Activated CD4-positive, alpha-beta memory T cell treated with anti-CD3 and anti-CD28 coated beads, Interleukin-2, amount 10 ng/mL, durations not matched to agents 7 days and 5 days (primary cell): ENCODE measurements at regions not wholly inside any gene's neighbourhood (a gene's known extent, or its start where the extent isn't known, plus 50 kb on each side); places are given as distances from the start of the nearest gene placed in this dataset.
A peak's percentile ranks its signal among the peaks of the same experiment; 100 is the strongest.

Experiments
- CTCF ChIA-PET: fragments of 350-600 bp; sonication (Branson Sonifier 250); formaldehyde crosslinking; loops from one replicate; lab custom pipeline; 2021; ENCODE audit warnings: antibody characterized with exemption, inconsistent platforms; lab: Charles Lee
- POLR2A ChIA-PET: fragments of 350-600 bp; sonication (Branson Sonifier 250); formaldehyde crosslinking; loops from one replicate; lab custom pipeline; 2021; ENCODE audit warnings: antibody characterized with exemption; lab: Charles Lee
- DNase-seq: peaks from one replicate; pipeline ENCODE4 v3.0.0-alpha.2; 2020
- H3K27ac Mint-ChIP-seq: one replicate; pipeline ENCODE4 v1.8.0; 2021; ENCODE audit warnings: mild to moderate bottlenecking, mixed read lengths
- H3K27me3 Mint-ChIP-seq: one replicate; pipeline ENCODE4 v1.8.0; 2021; ENCODE audit warnings: mixed read lengths
- H3K36me3 Mint-ChIP-seq: one replicate; pipeline ENCODE4 v1.8.0; 2021; ENCODE audit warnings: low read depth, mixed read lengths
- H3K4me1 Mint-ChIP-seq: one replicate; pipeline ENCODE4 v1.8.0; 2021; ENCODE audit warnings: mixed read lengths
- H3K4me3 Mint-ChIP-seq: one replicate; pipeline ENCODE4 v1.8.0; 2021; ENCODE audit warnings: mild to moderate bottlenecking, mixed read lengths
- H3K9me3 Mint-ChIP-seq: one replicate; pipeline ENCODE4 v1.8.0; 2021; ENCODE audit warnings: mixed read lengths

- Mint-ChIP-seq H3K4me1 (no peaks in the 10 kb centered on the region), H3K27ac (no peak overlapping the region), H3K27me3 (no peaks in the 10 kb centered on the region), H3K36me3 (no peaks in the 10 kb centered on the region), H3K9me3 (no peaks in the 10 kb centered on the region), H3K4me3 (no peak overlapping the region)
- CTCF ChIA-PET: no interaction called here
- DNase-seq: no peak
- POLR2A ChIA-PET: no interaction called here
Measured at GRCh38 chr5:50945139-50945538, 278.7 kb downstream of the PARP8 start.

- Mint-ChIP-seq H3K9me3 (no peaks in the 10 kb centered on the region), H3K36me3 (no peaks in the 10 kb centered on the region)
- CTCF ChIA-PET: no interaction called here
Measured at GRCh38 chr5:50947906-50948683, 281.7 kb downstream of the PARP8 start.

GRCh38 chr5:50953290-50953689 is 286.9 kb downstream of the PARP8 start:
- CTCF ChIA-PET: no interaction called here
- DNase-seq: no peak
- peaks cover 7% of the 10 kb centered on the region for H3K27me3 Mint-ChIP-seq
- POLR2A ChIA-PET: no interaction called here
- no peaks in the 10 kb centered on the region for H3K9me3 Mint-ChIP-seq
- no peaks in the 10 kb centered on the region for H3K36me3 Mint-ChIP-seq
- H3K4me1 Mint-ChIP-seq: no peaks in the 10 kb centered on the region
- no peak overlapping the region for H3K4me3 Mint-ChIP-seq
- H3K27ac Mint-ChIP-seq: no peak overlapping the region

More at GRCh38 chr5:50947906-50948683, 281.7 kb downstream of the PARP8 start:
- Mint-ChIP-seq H3K4me3 (no peak overlapping the region), H3K27me3 (peaks cover 1% of the 10 kb centered on the region), H3K4me1 (no peaks in the 10 kb centered on the region), H3K27ac (no peak overlapping the region)
- POLR2A ChIA-PET: no interaction called here
- no peak for DNase-seq

- H3K27ac Mint-ChIP-seq: no peak overlapping the region
- ChIA-PET CTCF (interaction anchor here (0.7 to 1.5 kb wide), 3 partner anchors 10 to 1703 kb away, joined by 3 to 4 read pairs (median 3); no protein-coding TSS in a partner anchor), POLR2A (no interaction called here)
- H3K4me3 Mint-ChIP-seq: no peak overlapping the region
- H3K4me1 Mint-ChIP-seq: peaks cover 5% of the 10 kb centered on the region
- H3K27me3 Mint-ChIP-seq: peaks cover 16% of the 10 kb centered on the region
- no peaks in the 10 kb centered on the region for H3K36me3 Mint-ChIP-seq
- H3K9me3 Mint-ChIP-seq: no peaks in the 10 kb centered on the region
- no peak for DNase-seq
Measured at GRCh38 chr5:50958852-50959457, 292.5 kb downstream of the PARP8 start.

GRCh38 chr5:50962934-50963872 is 296.8 kb downstream of the PARP8 start:
- CTCF ChIA-PET: interaction anchor here (0.8 to 1.7 kb wide), 10 partner anchors 9 to 1838 kb away, joined by 3 to 12 read pairs (median 4); partner anchors contain the start of gene ISL1
- H3K27ac Mint-ChIP-seq: no peak overlapping the region
- H3K4me1 Mint-ChIP-seq: peaks cover 36% of the 10 kb centered on the region
- H3K27me3 Mint-ChIP-seq: peaks cover 51% of the 10 kb centered on the region
- peak; percentile 73 for DNase-seq
- no peaks in the 10 kb centered on the region for H3K9me3 Mint-ChIP-seq
- peaks cover 2% of the 10 kb centered on the region for H3K36me3 Mint-ChIP-seq
- peak overlapping the region; percentile 60 for H3K4me3 Mint-ChIP-seq
- POLR2A ChIA-PET: no interaction called here

- H3K9me3 Mint-ChIP-seq: no peaks in the 10 kb centered on the region
- ChIA-PET POLR2A (no interaction called here), CTCF (interaction anchor here (0.8 to 1.7 kb wide), 9 partner anchors 8 to 1837 kb away, joined by 3 to 12 read pairs (median 4); partner anchors contain the start of gene ISL1)
- peaks cover 45% of the 10 kb centered on the region for H3K4me1 Mint-ChIP-seq
- H3K27me3 Mint-ChIP-seq: peaks cover 59% of the 10 kb centered on the region
- H3K27ac Mint-ChIP-seq: no peak overlapping the region
- peaks cover 2% of the 10 kb centered on the region for H3K36me3 Mint-ChIP-seq
- H3K4me3 Mint-ChIP-seq: no peak overlapping the region
- no peak for DNase-seq
Measured at GRCh38 chr5:50963971-50964745, 297.7 kb downstream of the PARP8 start.

GRCh38 chr5:50964746-50965653 is 298.6 kb downstream of the PARP8 start:
- H3K9me3 Mint-ChIP-seq: no peaks in the 10 kb centered on the region
- peaks cover 67% of the 10 kb centered on the region for H3K27me3 Mint-ChIP-seq
- CTCF ChIA-PET: no interaction called here
- H3K27ac Mint-ChIP-seq: no peak overlapping the region
- peaks cover 2% of the 10 kb centered on the region for H3K36me3 Mint-ChIP-seq
- POLR2A ChIA-PET: no interaction called here
- no peak for DNase-seq
- H3K4me3 Mint-ChIP-seq: no peak overlapping the region
- peaks cover 51% of the 10 kb centered on the region for H3K4me1 Mint-ChIP-seq

- Mint-ChIP-seq H3K27ac (no peak overlapping the region), H3K4me1 (peaks cover 53% of the 10 kb centered on the region), H3K27me3 (peaks cover 75% of the 10 kb centered on the region), H3K4me3 (peak overlapping the region; percentile 27), H3K36me3 (peaks cover 2% of the 10 kb centered on the region), H3K9me3 (no peaks in the 10 kb centered on the region)
- no peak for DNase-seq
- CTCF ChIA-PET: no interaction called here
- POLR2A ChIA-PET: no interaction called here
Measured at GRCh38 chr5:50965654-50966375, 299.4 kb downstream of the PARP8 start.

- Mint-ChIP-seq H3K9me3 (no peaks in the 10 kb centered on the region), H3K27me3 (peaks cover 80% of the 10 kb centered on the region), H3K4me1 (peaks cover 53% of the 10 kb centered on the region), H3K27ac (no peak overlapping the region), H3K4me3 (peak overlapping the region; percentile 80), H3K36me3 (peaks cover 2% of the 10 kb centered on the region)
- ChIA-PET CTCF (no interaction called here), POLR2A (no interaction called here)
- no peak for DNase-seq
Measured at GRCh38 chr5:50967009-50967562, 300.6 kb downstream of the PARP8 start.

GRCh38 chr5:50967563-50968355 is 301.3 kb downstream of the PARP8 start:
- peak overlapping the region; percentile 80 for H3K4me3 Mint-ChIP-seq
- POLR2A ChIA-PET: no interaction called here
- H3K27ac Mint-ChIP-seq: no peak overlapping the region
- peaks cover 53% of the 10 kb centered on the region for H3K4me1 Mint-ChIP-seq
- CTCF ChIA-PET: interaction anchor here (0.7 kb wide), 1 partner anchor 413 kb away, joined by 3 read pairs; no protein-coding TSS in a partner anchor
- no peaks in the 10 kb centered on the region for H3K9me3 Mint-ChIP-seq
- peaks cover 2% of the 10 kb centered on the region for H3K36me3 Mint-ChIP-seq
- no peak for DNase-seq
- peaks cover 80% of the 10 kb centered on the region for H3K27me3 Mint-ChIP-seq
